Activated CD4-positive, alpha-beta memory T cell treated with anti-CD3 and anti-CD28 coated beads, Interleukin-2, amount 10 ng/mL, durations not matched to agents 7 days and 5 days (primary cell): ENCODE measurements at regions not wholly inside any gene's neighbourhood (a gene's known extent, or its start where the extent isn't known, plus 50 kb on each side); places are given as distances from the start of the nearest gene placed in this dataset.

Source experiments
- CTCF ChIA-PET: fragments of 350-600 bp; sonication (Branson Sonifier 250); formaldehyde crosslinking; loops from one replicate; lab custom pipeline; 2021; ENCODE audit warnings: antibody characterized with exemption, inconsistent platforms; lab: Charles Lee
- POLR2A ChIA-PET: fragments of 350-600 bp; sonication (Branson Sonifier 250); formaldehyde crosslinking; loops from one replicate; lab custom pipeline; 2021; ENCODE audit warnings: antibody characterized with exemption; lab: Charles Lee
- DNase-seq: peaks from one replicate; pipeline ENCODE4 v3.0.0-alpha.2; 2020
- H3K27ac Mint-ChIP-seq: one replicate; pipeline ENCODE4 v1.8.0; 2021; ENCODE audit warnings: mild to moderate bottlenecking, mixed read lengths
- H3K27me3 Mint-ChIP-seq: one replicate; pipeline ENCODE4 v1.8.0; 2021; ENCODE audit warnings: mixed read lengths
- H3K36me3 Mint-ChIP-seq: one replicate; pipeline ENCODE4 v1.8.0; 2021; ENCODE audit warnings: low read depth, mixed read lengths
- H3K4me1 Mint-ChIP-seq: one replicate; pipeline ENCODE4 v1.8.0; 2021; ENCODE audit warnings: mixed read lengths
- H3K4me3 Mint-ChIP-seq: one replicate; pipeline ENCODE4 v1.8.0; 2021; ENCODE audit warnings: mild to moderate bottlenecking, mixed read lengths
- H3K9me3 Mint-ChIP-seq: one replicate; pipeline ENCODE4 v1.8.0; 2021; ENCODE audit warnings: mixed read lengths

DNA sequence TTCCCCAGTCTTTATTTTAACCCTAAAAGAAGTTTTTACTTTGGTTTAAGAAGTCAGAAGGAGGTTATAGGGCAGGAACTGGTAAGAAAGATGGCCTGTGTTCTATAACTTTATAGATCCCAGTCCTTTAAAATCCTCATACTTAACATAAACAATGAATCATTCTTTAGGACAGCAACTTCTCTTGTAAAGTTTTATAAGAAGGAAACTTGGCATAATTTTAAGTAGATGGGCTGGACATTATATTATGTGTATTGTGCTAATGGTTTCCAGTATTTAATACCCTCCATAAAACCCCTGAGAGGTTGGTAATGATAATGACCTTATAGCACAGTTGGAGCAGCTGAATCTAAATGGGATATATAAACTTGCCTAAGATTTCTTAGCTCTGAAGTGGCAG, 247.2 kb downstream of the FAM170A start:
- H3K27me3 Mint-ChIP-seq: no peaks in the 10 kb centered on the region
- no peaks in the 10 kb centered on the region for H3K36me3 Mint-ChIP-seq
- ChIA-PET POLR2A (no interaction called here), CTCF (interaction anchor here (1.0 kb wide), 1 partner anchor 21 kb away, joined by 3 read pairs; no protein-coding TSS in a partner anchor)
- no peak overlapping the region for H3K27ac Mint-ChIP-seq
- H3K4me1 Mint-ChIP-seq: no peaks in the 10 kb centered on the region
- H3K4me3 Mint-ChIP-seq: no peak overlapping the region
- no peaks in the 10 kb centered on the region for H3K9me3 Mint-ChIP-seq
- DNase-seq: no peak

- Mint-ChIP-seq H3K4me3 (no peak overlapping the region), H3K27ac (no peak overlapping the region), H3K27me3 (no peaks in the 10 kb centered on the region), H3K9me3 (no peaks in the 10 kb centered on the region), H3K36me3 (no peaks in the 10 kb centered on the region), H3K4me1 (no peaks in the 10 kb centered on the region)
- ChIA-PET POLR2A (no interaction called here), CTCF (no interaction called here)
- no peak for DNase-seq
These were observed 249.4 kb downstream of the FAM170A start for GRCh38 chr5:119878712-119879111.

DNA sequence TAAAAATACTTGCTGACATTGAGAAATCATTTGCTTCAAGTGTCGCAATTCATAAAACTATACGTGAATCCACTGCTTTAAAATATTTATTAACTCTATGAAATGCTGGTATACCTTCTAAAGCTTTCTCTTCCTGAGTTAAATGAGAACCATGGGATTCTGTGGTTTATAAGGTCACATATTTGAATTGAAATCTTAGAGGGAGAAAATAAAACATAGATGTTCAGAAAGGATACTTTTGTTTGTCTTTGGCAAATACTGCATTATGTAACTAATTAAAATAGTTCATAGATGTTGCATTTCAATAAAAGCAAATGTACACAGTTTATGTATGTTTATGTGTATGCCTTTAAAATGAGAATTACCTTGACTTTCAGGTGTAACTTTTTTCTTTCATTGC, 250.1 kb downstream of the FAM170A start:
- Mint-ChIP-seq H3K36me3 (no peaks in the 10 kb centered on the region), H3K27me3 (no peaks in the 10 kb centered on the region), H3K4me3 (no peak overlapping the region), H3K4me1 (no peaks in the 10 kb centered on the region), H3K27ac (no peak overlapping the region), H3K9me3 (no peaks in the 10 kb centered on the region)
- DNase-seq: no peak
- ChIA-PET CTCF (no interaction called here), POLR2A (no interaction called here)

- DNase-seq: no peak
- no peaks in the 10 kb centered on the region for H3K9me3 Mint-ChIP-seq
- ChIA-PET CTCF (no interaction called here), POLR2A (no interaction called here)
- H3K27ac Mint-ChIP-seq: no peak overlapping the region
- no peaks in the 10 kb centered on the region for H3K36me3 Mint-ChIP-seq
- H3K27me3 Mint-ChIP-seq: no peaks in the 10 kb centered on the region
- H3K4me3 Mint-ChIP-seq: no peak overlapping the region
- no peaks in the 10 kb centered on the region for H3K4me1 Mint-ChIP-seq
These were observed 265.7 kb downstream of the FAM170A start for GRCh38 chr5:119895066-119895465.

DNA sequence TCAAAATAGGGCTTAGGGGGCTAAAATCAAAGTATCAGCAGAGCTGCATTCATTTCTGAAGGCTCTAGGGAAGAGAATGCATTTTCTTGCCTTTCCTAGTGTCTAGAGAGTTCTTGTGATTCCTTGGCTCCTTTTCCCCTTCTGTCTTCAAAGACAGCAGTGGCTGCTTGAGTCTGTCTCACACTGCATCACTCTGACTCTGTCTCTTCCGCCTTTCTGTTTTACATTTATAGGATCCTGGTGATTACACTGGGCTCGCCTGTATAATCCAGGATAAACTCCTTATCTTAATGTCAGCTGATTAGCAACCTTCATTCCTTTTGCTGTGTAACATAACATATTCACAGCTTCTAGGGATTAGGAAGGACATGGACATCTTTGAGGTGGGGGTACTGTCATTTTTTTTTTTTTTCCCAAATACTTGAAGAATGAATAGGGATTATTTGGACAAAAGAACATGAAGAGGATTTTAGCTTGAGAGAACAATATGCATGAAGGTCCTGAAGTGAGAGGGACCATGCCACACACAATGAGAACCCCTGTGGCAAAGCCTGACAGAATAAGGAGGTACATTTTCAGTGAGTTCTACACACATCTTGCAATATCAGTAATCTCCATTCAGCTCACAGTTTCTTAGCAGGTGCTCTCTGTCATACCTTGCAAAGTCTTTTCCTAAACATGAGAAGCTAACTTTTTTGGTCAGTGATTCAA, 267.6 kb downstream of the FAM170A start:
- DNase-seq: no peak
- no peaks in the 10 kb centered on the region for H3K4me1 Mint-ChIP-seq
- ChIA-PET CTCF (no interaction called here), POLR2A (no interaction called here)
- no peak overlapping the region for H3K27ac Mint-ChIP-seq
- H3K9me3 Mint-ChIP-seq: no peaks in the 10 kb centered on the region
- H3K36me3 Mint-ChIP-seq: no peaks in the 10 kb centered on the region
- no peak overlapping the region for H3K4me3 Mint-ChIP-seq
- H3K27me3 Mint-ChIP-seq: no peaks in the 10 kb centered on the region

GRCh38 chr5:119897537-119898370, 268.4 kb downstream of the FAM170A start:
- POLR2A ChIA-PET: no interaction called here
- Mint-ChIP-seq H3K27ac (no peak overlapping the region), H3K36me3 (no peaks in the 10 kb centered on the region), H3K27me3 (no peaks in the 10 kb centered on the region), H3K4me3 (no peak overlapping the region), H3K4me1 (no peaks in the 10 kb centered on the region), H3K9me3 (no peaks in the 10 kb centered on the region)
- DNase-seq: no peak
- CTCF ChIA-PET: no interaction called here

- ChIA-PET POLR2A (no interaction called here), CTCF (no interaction called here)
- Mint-ChIP-seq H3K27ac (no peak overlapping the region), H3K9me3 (no peaks in the 10 kb centered on the region), H3K4me1 (no peaks in the 10 kb centered on the region), H3K27me3 (no peaks in the 10 kb centered on the region), H3K36me3 (no peaks in the 10 kb centered on the region), H3K4me3 (no peak overlapping the region)
- DNase-seq: no peak
These were observed 270.6 kb downstream of the FAM170A start for GRCh38 chr5:119899981-119900380.

- ChIA-PET POLR2A (no interaction called here), CTCF (no interaction called here)
- no peak overlapping the region for H3K4me3 Mint-ChIP-seq
- no peak for DNase-seq
- no peaks in the 10 kb centered on the region for H3K27me3 Mint-ChIP-seq
- no peak overlapping the region for H3K27ac Mint-ChIP-seq
- no peaks in the 10 kb centered on the region for H3K9me3 Mint-ChIP-seq
- H3K4me1 Mint-ChIP-seq: no peaks in the 10 kb centered on the region
- H3K36me3 Mint-ChIP-seq: no peaks in the 10 kb centered on the region
These were observed 273.2 kb downstream of the FAM170A start for GRCh38 chr5:119902593-119902992.

DNA sequence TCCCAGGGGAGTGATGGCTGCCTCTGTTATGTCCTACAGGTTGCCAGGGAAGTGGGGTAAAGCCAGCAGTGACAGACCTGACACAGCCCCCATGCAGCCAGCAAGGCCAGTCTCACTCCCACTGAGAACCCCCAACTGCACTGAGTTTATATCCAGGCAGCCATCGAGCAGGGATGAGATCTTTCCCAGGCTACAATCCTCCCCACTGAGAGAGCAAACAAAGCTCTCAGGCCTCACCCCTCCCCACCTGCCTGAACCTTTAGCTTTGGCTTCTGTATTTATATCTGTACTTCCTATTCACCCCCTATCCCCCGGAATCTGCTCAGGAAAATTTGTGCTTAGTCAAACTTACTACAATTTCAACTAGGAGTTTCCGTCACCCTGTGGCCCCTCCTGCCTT, 284.1 kb downstream of the FAM170A start:
- DNase-seq: no peak
- ChIA-PET CTCF (no interaction called here), POLR2A (no interaction called here)
- H3K4me1 Mint-ChIP-seq: no peaks in the 10 kb centered on the region
- no peaks in the 10 kb centered on the region for H3K9me3 Mint-ChIP-seq
- H3K27me3 Mint-ChIP-seq: no peaks in the 10 kb centered on the region
- no peak overlapping the region for H3K4me3 Mint-ChIP-seq
- no peaks in the 10 kb centered on the region for H3K36me3 Mint-ChIP-seq
- H3K27ac Mint-ChIP-seq: no peak overlapping the region

DNA sequence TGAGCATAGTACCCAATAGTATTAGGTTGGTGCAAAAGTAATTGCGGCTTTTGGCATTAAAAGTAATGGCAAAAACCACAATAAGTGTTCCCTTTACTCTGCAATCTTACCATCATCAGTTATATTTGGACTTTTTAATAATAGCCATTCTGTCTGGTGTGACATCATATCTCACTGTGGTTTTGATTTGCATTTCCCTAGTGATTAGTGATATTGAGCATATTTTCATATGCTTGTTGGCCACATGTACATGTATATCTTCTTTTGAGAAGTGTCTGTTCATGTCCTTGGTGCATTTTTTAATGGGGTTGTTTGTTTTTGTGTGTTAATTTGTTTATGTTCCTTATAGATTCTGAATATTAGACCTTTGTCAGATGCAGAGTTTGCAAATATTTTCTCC, 289.9 kb downstream of the FAM170A start:
- DNase-seq: no peak
- Mint-ChIP-seq H3K4me1 (no peaks in the 10 kb centered on the region), H3K27ac (no peak overlapping the region), H3K4me3 (no peak overlapping the region), H3K36me3 (no peaks in the 10 kb centered on the region), H3K27me3 (no peaks in the 10 kb centered on the region), H3K9me3 (no peaks in the 10 kb centered on the region)
- ChIA-PET POLR2A (no interaction called here), CTCF (no interaction called here)

- no peak overlapping the region for H3K27ac Mint-ChIP-seq
These were observed 296.9 kb downstream of the FAM170A start for GRCh38 chr5:119926301-119926700.

DNA sequence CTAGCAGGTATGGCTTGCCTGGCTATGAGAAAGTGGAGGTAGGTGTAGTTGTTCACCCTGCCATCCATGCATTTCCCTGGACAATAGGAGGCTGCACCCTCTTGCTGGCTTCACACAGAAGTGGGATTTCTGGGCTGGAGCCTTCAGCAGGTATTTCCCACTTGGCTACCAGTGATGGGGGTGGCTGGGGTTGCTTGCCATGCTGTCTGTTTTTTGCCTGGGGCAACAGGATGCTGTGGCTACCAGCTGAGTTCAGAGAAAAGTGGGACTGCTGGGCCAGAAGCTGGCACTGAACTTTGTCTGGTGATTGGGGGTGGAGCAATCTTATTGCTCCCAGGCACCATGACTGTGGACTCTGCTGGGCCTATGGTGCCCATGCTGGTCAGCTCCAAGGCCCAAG, 299.6 kb downstream of the FAM170A start:
- H3K27me3 Mint-ChIP-seq: no peaks in the 10 kb centered on the region
- no peaks in the 10 kb centered on the region for H3K4me1 Mint-ChIP-seq
- ChIA-PET POLR2A (no interaction called here), CTCF (no interaction called here)
- H3K9me3 Mint-ChIP-seq: peaks cover under 1% of the 10 kb centered on the region
- no peaks in the 10 kb centered on the region for H3K36me3 Mint-ChIP-seq
- H3K4me3 Mint-ChIP-seq: no peak overlapping the region
- DNase-seq: no peak
- H3K27ac Mint-ChIP-seq: no peak overlapping the region

More at GRCh38 chr5:119926301-119926700, 296.9 kb downstream of the FAM170A start:
- ChIA-PET CTCF (no interaction called here), POLR2A (no interaction called here)
- Mint-ChIP-seq H3K9me3 (no peaks in the 10 kb centered on the region), H3K4me1 (no peaks in the 10 kb centered on the region), H3K27me3 (no peaks in the 10 kb centered on the region), H3K4me3 (no peak overlapping the region), H3K36me3 (no peaks in the 10 kb centered on the region)
- no peak for DNase-seq

GRCh38 chr5:119930490-119930889, 301.1 kb downstream of the FAM170A start:
- POLR2A ChIA-PET: no interaction called here
- Mint-ChIP-seq H3K27me3 (no peaks in the 10 kb centered on the region), H3K4me3 (no peak overlapping the region), H3K36me3 (no peaks in the 10 kb centered on the region), H3K4me1 (no peaks in the 10 kb centered on the region), H3K9me3 (peaks cover 2% of the 10 kb centered on the region), H3K27ac (no peak overlapping the region)
- CTCF ChIA-PET: no interaction called here
- no peak for DNase-seq

GRCh38 chr5:119943148-119943547, 313.8 kb downstream of the FAM170A start:
- DNase-seq: no peak
- H3K4me1 Mint-ChIP-seq: no peaks in the 10 kb centered on the region
- peaks cover 7% of the 10 kb centered on the region for H3K9me3 Mint-ChIP-seq
- H3K27me3 Mint-ChIP-seq: no peaks in the 10 kb centered on the region
- H3K27ac Mint-ChIP-seq: no peak overlapping the region
- ChIA-PET POLR2A (no interaction called here), CTCF (no interaction called here)
- H3K36me3 Mint-ChIP-seq: no peaks in the 10 kb centered on the region
- H3K4me3 Mint-ChIP-seq: no peak overlapping the region
